Cardiac fibroblast (primary cell): ENCODE measurements at regions not wholly inside any gene's neighbourhood (a gene's known extent, or its start where the extent isn't known, plus 50 kb on each side); places are given as distances from the start of the nearest gene placed in this dataset.

Source experiments
- DNase-seq, 2 donors: peaks; one replicate each; pipeline versions ENCODE4 v3.0.0 to v3.0.0-alpha.2; 2010; ENCODE audit warnings: low read depth in 2 of 2
- H3K4me3 ChIP-seq, 2 donors: replicated peaks in 1 of 2; 1 replicate in 1 of 2; 2 replicates in 1 of 2; pipeline ENCODE4 v1.5.1; 2011; ENCODE audit warnings: low read depth in 2 of 2, low read length in 2 of 2, mild to moderate bottlenecking in 2 of 2, moderate library complexity in 1 of 2
- TF ChIP-seq, protein P1 (sequence below): IDR thresholded peaks from one replicate; pipeline ENCODE4 v1.5.1; 2011; ENCODE audit warnings: low read depth, mild to moderate bottlenecking, low read length, inconsistent platforms

GRCh38 chr11:45354976-45355705, 69.0 kb upstream of the SYT13 start:
- H3K4me3 ChIP-seq: peak overlapping the region; percentile 45 to 46
- TF ChIP-seq, protein P1, sequence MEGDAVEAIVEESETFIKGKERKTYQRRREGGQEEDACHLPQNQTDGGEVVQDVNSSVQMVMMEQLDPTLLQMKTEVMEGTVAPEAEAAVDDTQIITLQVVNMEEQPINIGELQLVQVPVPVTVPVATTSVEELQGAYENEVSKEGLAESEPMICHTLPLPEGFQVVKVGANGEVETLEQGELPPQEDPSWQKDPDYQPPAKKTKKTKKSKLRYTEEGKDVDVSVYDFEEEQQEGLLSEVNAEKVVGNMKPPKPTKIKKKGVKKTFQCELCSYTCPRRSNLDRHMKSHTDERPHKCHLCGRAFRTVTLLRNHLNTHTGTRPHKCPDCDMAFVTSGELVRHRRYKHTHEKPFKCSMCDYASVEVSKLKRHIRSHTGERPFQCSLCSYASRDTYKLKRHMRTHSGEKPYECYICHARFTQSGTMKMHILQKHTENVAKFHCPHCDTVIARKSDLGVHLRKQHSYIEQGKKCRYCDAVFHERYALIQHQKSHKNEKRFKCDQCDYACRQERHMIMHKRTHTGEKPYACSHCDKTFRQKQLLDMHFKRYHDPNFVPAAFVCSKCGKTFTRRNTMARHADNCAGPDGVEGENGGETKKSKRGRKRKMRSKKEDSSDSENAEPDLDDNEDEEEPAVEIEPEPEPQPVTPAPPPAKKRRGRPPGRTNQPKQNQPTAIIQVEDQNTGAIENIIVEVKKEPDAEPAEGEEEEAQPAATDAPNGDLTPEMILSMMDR: no peak
- peak; percentile 58 to 73 for DNase-seq

DNA sequence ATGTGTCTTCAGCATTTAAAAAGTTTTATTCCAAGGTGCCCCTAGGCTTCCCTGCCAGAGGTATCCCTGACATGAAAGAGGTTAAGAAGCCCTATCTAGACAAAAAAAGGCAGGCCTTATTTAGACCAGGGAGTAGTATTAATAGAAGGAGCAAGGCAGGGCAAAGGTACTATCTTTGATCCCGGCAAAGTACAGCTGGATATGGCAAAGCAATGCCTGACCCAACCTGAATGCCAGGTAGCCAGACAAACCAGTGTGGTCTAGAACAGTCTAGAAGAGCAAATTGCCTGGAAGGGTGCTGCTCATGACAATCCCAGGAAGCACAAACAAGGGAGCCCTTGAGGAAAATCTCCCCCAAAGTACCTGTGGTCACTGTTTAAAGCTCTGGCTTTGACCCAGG, 62.6 kb upstream of the SYT13 start:
- TF ChIP-seq, protein P1: no peak
- DNase-seq: no peak
- no peak overlapping the region for H3K4me3 ChIP-seq

DNA sequence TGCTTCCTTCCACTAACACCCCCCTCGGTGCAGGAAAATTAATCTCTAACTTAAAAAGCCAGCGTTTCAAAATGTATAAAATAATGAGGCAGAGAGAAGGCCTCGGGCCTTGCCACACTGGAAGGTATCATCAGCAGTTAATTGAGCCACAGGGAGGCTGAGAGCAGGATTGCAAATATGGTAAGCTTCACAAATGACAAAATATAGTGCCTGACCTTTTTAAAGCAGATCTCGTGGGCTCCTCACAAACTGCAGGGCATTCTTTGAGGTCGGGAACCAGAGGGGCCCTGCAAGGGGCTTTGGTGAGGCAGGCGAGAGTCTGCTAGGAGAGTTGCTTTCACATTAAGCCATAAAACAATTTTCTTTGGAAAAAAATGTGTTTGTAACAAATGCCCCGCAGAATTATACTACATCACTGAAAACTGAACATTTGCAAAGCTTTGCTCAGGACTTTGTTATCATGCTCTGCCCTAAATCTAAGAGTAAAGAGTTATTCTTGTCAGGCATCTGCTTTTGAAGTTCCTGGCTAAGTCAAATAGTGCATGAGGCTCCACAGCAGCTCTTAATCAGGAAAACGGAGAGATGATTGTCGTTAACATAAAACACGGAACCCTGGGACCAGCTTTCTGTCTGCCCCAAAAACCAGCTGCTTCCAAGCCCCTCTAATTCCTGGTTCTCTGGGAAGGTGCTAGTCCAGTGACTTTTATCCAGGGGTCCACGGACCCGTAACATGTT, 61.4 kb upstream of the SYT13 start:
- no peak overlapping the region for H3K4me3 ChIP-seq
- DNase-seq: no peak
- TF ChIP-seq, protein P1: no peak

DNA sequence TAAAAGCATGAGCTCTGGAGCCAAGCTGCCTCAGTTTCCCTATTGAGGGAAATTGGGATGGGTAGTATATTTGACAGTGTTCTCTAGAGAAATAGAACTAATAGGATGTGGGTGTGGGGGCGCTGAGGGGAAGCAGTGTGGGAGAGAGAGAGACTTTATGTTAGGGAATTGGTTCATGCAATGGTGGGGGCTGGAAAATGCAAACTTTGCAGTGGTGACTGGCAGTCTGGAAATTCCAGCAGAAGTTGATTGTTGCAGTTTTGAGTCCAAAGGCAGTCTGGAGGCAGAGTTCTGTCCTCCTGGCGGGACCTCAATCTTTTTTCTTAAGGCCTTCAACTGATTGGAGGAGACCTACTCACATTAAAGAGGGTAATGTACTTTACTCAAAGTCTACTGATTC, 59.4 kb upstream of the SYT13 start:
- TF ChIP-seq, protein P1: no peak
- no peak overlapping the region for H3K4me3 ChIP-seq
- no peak for DNase-seq

DNA sequence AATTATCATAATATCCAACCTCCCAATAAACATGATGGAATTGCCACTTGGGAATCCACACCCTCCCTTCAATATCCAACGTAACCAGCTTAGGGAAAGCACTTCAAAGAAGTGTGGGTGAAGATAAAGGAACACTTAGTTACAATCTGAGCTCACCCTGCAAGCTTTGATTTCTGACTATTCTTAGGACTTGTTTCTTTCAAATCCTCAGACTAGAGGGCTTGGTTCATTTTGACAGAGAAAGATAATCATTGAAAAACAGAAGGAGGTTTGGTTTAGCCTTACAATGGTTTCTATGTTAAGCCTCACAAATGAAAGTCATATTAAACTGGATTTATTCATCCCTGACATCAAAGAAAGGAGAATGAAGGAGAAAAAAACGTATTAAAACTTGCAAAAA, 57.9 kb upstream of the SYT13 start:
- no peak for DNase-seq
- TF ChIP-seq, protein P1: no peak
- no peak overlapping the region for H3K4me3 ChIP-seq

- TF ChIP-seq, protein P1: no peak
- no peak for DNase-seq
- no peak overlapping the region for H3K4me3 ChIP-seq
Measured at GRCh38 chr11:45343444-45343843, 57.3 kb upstream of the SYT13 start.
